Spleen (tissue), 7 donors: ENCODE measurements at regions not wholly inside any gene's neighbourhood (a gene's known extent, or its start where the extent isn't known, plus 50 kb on each side); places are given as distances from the start of the nearest gene placed in this dataset.

Experiments used
- POLR2A ChIP-seq, 3 donors: fragments of 450-650 bp; IDR thresholded peaks; one replicate each; pipeline ENCODE4 v1.5.1; 2017; ENCODE audit warnings: antibody characterized with exemption in 3 of 3, mild to moderate bottlenecking in 1 of 3
- TF ChIP-seq, protein P1 (sequence below), 11 experiments: fragments of 200-600 bp in 7 of 11; fragments of 450-650 bp in 4 of 11; sonication (generic) in 4 of 11; IDR thresholded peaks in 8 of 11; conservative IDR thresholded peaks in 3 of 11; 1 replicate in 7 of 11; 2 replicates in 4 of 11; pipeline versions ENCODE4 v1.4.0 to v1.8.0; 2016 to 2021; ENCODE audit warnings: antibody characterized with exemption in 11 of 11, inconsistent platforms in 4 of 11, mild to moderate bottlenecking in 1 of 11
- donor health status: DM: no; HTN: no; CAD: no; lungs with moderate emphysema.
- donor health status: DM: no; HTN: no; CAD: no.
- donor health status: DM: no; HTN: no; CAD: no.

DNA sequence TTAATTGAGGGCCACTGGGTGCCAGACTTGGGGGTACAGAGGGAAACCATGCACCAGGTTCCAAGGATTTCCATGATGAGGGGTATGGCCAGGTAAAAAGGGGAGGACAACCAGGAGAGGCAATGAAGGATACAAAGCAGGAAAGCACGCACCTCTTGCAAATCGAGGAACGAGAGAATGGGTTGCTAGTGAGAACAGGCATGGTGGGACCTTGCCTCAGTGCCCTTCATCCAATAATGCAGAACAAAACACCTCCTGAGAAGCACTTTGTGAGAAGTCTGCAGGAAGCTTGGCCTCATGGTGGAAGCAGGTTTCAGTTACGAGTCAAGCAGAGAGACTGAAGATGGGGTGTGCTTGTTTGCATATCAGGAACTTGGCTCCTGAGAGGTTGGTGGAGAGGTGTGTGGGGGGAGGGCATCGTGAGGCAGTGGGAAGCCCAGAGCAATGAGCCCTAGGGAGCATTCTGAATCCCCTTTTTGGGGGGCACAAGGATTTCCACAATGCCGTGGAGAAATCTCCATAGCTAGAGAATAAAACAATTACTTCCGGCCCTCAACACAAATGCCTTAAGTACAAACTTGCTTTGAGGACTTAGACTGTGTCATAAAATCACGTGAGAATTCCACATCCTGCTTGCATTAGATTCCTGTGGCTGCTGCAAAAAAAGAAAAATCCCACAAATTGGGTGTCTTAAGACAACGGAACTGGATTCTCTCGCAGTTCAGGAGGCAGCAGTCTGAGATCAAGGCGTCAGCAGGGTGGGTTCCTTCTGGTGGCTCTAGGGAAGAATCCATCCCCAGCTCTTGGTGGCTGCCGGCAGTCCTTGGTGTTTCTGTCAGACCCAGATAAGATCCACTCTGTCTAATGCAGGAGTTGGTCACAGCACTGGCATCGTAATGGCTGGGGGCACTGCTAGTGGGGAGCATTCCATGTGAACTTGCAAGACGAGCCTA, 54.9 kb upstream of the BACE2 start:
- TF ChIP-seq, protein P1, sequence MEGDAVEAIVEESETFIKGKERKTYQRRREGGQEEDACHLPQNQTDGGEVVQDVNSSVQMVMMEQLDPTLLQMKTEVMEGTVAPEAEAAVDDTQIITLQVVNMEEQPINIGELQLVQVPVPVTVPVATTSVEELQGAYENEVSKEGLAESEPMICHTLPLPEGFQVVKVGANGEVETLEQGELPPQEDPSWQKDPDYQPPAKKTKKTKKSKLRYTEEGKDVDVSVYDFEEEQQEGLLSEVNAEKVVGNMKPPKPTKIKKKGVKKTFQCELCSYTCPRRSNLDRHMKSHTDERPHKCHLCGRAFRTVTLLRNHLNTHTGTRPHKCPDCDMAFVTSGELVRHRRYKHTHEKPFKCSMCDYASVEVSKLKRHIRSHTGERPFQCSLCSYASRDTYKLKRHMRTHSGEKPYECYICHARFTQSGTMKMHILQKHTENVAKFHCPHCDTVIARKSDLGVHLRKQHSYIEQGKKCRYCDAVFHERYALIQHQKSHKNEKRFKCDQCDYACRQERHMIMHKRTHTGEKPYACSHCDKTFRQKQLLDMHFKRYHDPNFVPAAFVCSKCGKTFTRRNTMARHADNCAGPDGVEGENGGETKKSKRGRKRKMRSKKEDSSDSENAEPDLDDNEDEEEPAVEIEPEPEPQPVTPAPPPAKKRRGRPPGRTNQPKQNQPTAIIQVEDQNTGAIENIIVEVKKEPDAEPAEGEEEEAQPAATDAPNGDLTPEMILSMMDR (IDR thresholded peaks at IDR 0.05 in 8 of 11, conservative IDR thresholded peaks at IDR 0.05 in 3 of 11): no peak
- no peak for TF ChIP-seq POLR2A (IDR thresholded peaks at IDR 0.05)
